ENCODE measurements at regions not wholly inside any gene's neighbourhood (a gene's known extent, or its start where the extent isn't known, plus 50 kb on each side); places are given as distances from the start of the nearest gene placed in this dataset.

DNA sequence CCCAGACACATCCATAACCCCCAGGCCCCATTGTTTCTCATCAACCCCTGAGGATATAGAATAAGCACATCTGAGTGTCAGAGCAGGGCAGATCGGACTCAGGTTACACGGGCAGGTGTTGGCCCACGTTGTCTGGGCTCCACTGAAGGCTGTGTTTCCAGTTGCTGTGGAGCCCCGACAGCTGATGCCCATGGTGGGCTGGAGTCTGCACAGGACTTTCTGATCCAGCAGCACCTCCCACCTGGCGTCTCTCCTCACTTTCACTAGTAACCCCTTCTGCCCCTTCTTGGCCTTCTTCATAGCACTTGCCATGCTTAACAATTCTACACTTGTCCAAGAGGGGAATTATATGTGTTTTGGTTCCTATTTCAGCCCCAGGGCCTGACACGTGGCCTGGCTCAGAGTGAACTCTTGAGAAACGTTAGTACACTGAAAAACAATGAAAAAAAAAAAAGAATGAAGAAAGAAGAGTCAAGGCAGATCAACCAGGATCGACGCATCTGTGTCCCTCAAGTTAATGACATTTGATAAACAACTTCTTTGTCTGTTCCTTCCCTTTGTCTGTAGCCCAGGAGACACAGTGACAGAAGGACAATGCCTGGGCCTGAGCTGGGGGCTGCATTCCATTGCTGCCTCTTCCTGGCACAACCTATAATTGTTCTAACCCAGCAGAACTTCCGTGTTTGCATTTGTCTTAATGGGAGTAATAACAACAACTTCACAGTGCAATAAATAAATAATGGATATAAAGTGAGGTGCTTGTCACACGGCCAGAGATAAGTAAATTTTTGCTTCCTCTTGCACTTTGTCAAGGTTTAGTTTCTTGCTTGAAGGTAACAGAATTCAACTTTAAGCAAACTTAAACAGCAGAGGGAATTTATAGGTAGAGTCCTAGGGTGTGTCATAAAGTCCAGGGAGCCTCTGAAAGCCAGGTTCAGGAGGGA, 224.2 kb upstream of the SSTR4 start:
- DNase-seq (ENCODE audit: extremely low read depth, low read depth): no peak
- TF ChIP-seq CTCF (IDR thresholded peaks at IDR 0.05; ENCODE audit: low read depth, low read length, missing control alignments): no peak
- H3K4me3 ChIP-seq (replicated peaks; ENCODE audit: low read depth, low read length): no peak overlapping the region

DNA sequence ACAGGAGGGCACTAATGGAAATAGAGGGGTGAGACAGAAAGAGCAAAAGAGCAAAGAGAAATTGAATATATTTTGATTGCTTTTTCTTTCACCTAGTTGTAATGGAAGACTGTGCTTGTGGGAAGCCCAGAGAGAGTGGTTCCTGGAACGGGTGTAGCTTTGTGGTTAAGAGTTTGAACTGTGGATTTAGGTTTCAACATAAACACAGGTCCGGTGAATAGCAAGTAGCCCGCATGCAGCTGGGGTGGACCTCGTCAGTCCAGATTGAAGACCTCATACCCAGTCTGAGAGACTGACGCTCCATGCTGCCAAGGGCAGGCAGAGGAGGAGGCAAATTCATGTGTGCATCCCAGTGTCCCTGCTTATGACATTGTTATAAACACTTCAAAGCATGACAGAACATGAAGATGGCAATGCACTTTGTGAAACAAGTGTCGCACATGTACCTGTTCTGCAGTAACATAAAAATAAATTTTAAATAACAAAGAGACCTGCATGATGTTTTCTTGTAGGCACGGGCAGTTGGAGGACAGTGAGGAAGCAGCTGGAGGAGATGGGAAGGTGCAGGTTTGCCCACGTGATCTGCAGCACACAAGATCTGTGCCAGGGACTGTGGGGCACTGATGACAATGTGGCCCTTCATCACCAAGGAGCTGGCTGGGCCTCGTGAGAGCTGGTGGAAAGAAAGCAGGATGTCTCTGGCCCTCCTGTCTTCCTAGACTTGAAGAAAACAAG, 220.5 kb upstream of the SSTR4 start:
- no peak for TF ChIP-seq CTCF (IDR thresholded peaks at IDR 0.05; ENCODE audit: low read depth, low read length, missing control alignments)
- no peak overlapping the region for H3K4me3 ChIP-seq (replicated peaks; ENCODE audit: low read depth, low read length)
- no peak for DNase-seq (ENCODE audit: extremely low read depth, low read depth)

DNA sequence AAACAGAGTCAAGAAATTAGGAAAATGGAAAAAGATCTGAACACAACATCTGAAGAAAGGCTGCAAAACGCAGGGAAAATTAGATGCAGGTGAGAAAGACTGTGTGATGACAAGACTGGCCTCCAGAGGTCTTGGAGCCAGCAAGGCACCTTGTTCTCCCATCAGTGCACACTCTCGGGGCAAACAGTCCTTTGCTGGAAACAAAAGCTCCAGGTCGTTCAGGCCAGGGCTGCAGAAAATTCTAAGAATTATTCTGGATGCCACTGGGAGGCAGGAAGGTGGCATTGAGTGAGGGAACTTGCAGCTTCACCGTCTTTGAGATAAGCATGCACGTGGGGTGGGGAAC, 219.9 kb upstream of the SSTR4 start:
- no peak for DNase-seq (ENCODE audit: extremely low read depth, low read depth)
- TF ChIP-seq CTCF (IDR thresholded peaks at IDR 0.05; ENCODE audit: low read depth, low read length, missing control alignments): no peak
- H3K4me3 ChIP-seq (replicated peaks; ENCODE audit: low read depth, low read length): no peak overlapping the region

GRCh38 chr20:22815603-22816315, 219.4 kb upstream of the SSTR4 start:
- no peak overlapping the region for H3K4me3 ChIP-seq (replicated peaks; ENCODE audit: low read depth, low read length)
- no peak for DNase-seq (ENCODE audit: extremely low read depth, low read depth)
- no peak for TF ChIP-seq CTCF (IDR thresholded peaks at IDR 0.05; ENCODE audit: low read depth, low read length, missing control alignments)

- no peak overlapping the region for H3K4me3 ChIP-seq (replicated peaks; ENCODE audit: low read depth, low read length)
- no peak for TF ChIP-seq CTCF (IDR thresholded peaks at IDR 0.05; ENCODE audit: low read depth, low read length, missing control alignments)
- DNase-seq (ENCODE audit: extremely low read depth, low read depth): no peak
Measured at GRCh38 chr20:22818636-22819035, 216.5 kb upstream of the SSTR4 start.

DNA sequence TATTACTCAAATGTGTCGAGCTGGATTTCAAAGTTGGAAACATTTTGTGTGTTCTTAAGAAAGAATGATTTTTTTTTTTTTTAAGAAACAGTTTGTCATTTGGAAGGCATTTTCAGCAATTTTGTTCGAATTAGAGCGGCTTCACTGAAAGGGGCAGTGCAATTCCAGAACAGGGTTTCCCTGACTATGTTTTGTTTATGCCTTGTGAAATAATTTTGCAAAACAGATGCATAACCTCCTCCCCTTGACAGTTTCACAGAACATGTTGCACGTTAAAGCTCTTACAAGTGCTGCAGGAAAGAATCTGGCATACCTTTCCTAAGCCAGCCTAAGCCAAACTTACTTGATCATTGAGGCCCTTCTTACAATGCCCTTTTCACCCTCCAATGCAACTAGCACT, 216.0 kb upstream of the SSTR4 start:
- no peak for TF ChIP-seq CTCF (IDR thresholded peaks at IDR 0.05; ENCODE audit: low read depth, low read length, missing control alignments)
- no peak overlapping the region for H3K4me3 ChIP-seq (replicated peaks; ENCODE audit: low read depth, low read length)
- DNase-seq (ENCODE audit: extremely low read depth, low read depth): no peak

Measured in HFF-Myc (cell line).